GM18507 (cell line): ENCODE measurements at regions not wholly inside any gene's neighbourhood (a gene's known extent, or its start where the extent isn't known, plus 50 kb on each side); places are given as distances from the start of the nearest gene placed in this dataset.

Experiments used
- DNase-seq: peaks from one replicate; pipeline ENCODE4 v3.0.0; 2011; ENCODE audit warnings: low read depth; ENCODE audit not compliant: insufficient read length; ENCODE audit errors: extremely low spot score
- FAIRE-seq: peaks from 2 replicates; lab custom pipeline; 2011; peaks lifted over from hg19 to GRCh38; lab: Jason Lieb, UNC

DNA sequence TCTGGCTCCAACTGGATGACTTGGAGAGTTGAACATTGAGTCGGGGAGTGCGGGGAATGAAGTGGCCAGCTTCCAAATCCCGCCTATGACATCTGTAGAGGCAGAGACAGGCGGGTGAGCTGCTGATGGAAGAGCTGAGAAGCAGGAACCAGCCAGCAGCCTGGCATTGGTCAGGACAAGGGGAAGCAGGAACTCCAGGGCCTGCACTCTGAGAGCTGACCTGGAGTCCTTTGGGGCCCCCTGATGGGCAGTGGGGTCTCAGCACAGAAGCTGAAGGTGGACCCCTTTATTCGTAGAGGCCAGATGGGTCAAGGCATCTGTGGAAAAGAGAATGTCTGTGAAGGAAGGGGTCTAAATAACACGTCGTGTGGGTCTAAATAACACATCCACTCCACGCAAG is 57.0 kb downstream of the SEC61G start:
- FAIRE-seq (no peak), DNase-seq (no peak)

- DNase-seq (no peak), FAIRE-seq (no peak)
Observed at GRCh38 chr7:54699715-54700114, 59.3 kb downstream of the SEC61G start.

DNA sequence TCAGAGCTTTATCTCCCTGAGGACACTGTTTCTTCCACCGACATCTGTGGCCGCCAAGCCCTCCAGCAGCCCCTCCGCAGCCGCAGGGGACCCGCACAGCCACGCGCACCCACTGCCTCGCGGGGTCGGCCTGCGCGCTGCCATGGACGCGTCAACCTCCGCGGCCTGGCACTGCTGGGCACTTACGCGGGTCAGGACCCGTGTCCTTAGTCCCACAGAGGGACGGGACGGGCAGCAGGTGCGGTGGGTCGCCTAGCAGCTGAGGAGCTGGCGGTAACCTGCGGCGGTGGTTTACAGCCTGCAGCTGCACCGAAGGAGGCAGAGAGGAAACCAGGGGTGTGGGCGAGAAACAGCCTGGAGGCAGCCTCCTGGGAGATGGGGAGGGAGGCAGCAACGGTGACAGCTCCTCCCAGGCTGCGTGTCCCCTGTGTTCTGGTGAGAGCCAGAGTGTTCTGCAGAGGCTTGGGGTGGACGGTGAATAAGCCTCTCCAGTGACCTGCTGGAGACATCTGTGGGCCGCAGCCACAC is 61.3 kb downstream of the SEC61G start:
- FAIRE-seq (no peak), DNase-seq (no peak)

- no peak for DNase-seq
- no peak for FAIRE-seq
Observed at GRCh38 chr7:54690892-54691291, 68.1 kb downstream of the SEC61G start.

- no peak for DNase-seq
- FAIRE-seq: no peak
Observed at GRCh38 chr7:54690050-54690443, 69.0 kb downstream of the SEC61G start.

DNA sequence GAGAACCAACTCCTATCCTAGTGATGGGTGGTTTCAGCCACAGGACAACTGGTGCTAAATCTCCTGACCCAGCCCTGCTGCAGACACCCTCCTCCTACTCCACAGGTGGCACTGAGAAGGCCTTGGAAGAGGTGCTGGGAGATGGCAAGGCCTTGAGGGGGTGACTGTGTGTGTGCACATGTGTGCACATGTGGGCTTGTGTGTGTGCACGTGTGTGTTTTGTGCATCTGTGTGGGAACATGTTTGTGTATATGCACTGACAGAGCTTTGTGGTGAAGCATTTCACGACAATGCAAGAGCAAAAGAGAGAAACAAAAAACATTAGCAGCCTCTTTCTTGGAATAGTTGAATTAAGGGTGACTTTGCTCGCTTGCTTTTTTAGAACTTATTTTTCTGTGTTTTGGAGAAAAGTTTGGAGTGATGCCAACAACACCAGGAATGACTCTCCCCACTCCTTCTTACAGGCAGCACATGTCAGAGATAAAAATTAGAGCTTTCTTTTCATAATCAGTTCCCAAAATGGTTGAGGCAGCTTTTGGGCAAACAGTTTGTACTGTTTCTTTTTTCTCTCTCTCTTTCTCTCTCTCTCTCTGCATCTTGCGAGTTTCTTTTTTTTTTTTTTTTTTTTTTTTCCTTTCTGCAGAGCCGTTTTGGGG is 69.5 kb downstream of the SEC61G start:
- FAIRE-seq: no peak
- DNase-seq: no peak

DNA sequence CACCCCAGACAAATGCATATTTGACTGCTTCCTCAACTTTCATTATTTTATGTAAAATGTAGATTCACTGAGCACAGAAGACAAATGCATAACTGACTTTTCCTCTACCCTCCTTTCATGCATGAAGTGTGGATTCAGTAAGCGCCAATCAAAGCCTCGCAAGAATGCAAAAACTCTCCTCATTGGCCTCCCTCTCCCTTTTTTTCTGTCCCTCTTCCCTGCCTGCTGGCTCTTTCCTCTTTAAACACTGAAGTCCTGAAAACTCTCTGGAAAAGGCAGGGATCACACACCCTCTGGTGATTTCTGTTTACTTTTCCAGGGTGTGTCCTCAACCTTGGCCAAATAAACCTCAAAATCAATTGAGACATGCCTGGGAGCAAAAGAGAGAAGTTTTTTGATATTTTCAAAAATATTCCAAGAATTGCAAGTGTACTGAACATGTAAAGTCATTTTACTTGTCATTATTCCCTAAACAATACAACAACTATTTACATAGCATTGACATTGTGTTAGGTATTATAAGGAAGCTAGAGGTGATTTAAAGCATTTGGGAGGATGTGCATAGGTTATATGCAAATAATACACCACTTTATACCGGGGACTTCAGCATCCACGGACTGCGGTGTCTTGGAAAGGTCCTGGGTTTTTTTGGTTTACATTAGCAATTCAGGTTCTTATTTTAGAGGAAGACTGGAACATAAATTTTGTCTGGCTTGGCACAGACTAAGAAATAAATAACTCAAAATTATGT is 71.4 kb downstream of the SEC61G start:
- FAIRE-seq (no peak), DNase-seq (no peak)

DNA sequence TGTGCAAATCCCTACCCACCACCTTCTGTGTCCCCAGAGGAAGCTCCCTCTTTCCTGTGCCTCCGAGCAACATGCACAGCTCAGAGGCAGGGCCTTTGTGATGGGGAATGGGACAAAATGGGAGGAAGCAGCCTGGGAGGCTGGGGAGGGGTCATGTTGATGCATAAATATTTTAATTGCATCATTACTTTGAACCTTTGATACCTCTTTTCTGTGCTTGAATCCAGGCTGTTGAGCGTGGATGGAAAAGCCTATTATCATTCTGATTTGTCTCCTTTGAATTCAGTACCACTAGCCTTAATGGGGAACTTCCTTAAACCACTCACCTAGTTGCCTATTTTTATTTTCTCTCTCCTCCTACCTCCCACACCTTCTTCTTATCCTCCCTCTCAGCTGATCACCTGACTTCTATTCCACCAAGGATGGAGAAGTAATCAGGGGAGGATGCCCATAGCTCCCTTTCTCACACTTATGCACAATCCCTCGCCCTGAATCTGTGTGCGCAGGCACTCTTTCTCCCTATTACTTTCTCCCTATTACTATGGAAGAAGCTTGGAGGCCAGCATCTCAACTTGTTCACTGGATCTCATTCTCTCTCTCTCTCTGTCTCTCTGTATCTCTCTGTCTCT is 78.5 kb downstream of the SEC61G start:
- FAIRE-seq: no peak
- DNase-seq: no peak

- FAIRE-seq (no peak), DNase-seq (no peak)
Observed at GRCh38 chr7:54679490-54679817, 79.6 kb downstream of the SEC61G start.

- DNase-seq: no peak
- FAIRE-seq: no peak
Observed at GRCh38 chr7:54678763-54679489, 80.1 kb downstream of the SEC61G start.

- FAIRE-seq: no peak
Observed at GRCh38 chr7:54674891-54675290, 84.1 kb downstream of the SEC61G start.

DNA sequence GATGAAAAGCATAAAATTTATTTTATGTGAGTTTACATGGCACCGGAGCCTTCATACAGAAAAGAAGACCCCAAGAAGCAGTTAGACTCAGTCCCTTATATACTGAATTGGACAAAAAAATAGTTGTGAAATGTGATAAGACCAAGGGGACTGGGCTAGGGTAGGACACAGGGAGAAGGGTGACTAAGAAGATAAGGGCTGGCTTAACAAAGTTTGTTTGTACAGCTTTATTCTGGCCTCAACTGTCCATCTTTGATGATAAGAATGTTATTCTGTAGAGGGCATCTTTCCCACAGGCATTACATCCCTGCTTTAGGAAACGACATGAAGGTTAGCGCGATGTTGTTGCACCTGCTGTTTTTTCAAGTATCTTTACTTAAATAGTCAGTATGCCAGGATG is 86.5 kb downstream of the SEC61G start:
- DNase-seq (no peak), FAIRE-seq (no peak)

More at GRCh38 chr7:54674891-54675290, 84.1 kb downstream of the SEC61G start:
- DNase-seq: no peak

DNA sequence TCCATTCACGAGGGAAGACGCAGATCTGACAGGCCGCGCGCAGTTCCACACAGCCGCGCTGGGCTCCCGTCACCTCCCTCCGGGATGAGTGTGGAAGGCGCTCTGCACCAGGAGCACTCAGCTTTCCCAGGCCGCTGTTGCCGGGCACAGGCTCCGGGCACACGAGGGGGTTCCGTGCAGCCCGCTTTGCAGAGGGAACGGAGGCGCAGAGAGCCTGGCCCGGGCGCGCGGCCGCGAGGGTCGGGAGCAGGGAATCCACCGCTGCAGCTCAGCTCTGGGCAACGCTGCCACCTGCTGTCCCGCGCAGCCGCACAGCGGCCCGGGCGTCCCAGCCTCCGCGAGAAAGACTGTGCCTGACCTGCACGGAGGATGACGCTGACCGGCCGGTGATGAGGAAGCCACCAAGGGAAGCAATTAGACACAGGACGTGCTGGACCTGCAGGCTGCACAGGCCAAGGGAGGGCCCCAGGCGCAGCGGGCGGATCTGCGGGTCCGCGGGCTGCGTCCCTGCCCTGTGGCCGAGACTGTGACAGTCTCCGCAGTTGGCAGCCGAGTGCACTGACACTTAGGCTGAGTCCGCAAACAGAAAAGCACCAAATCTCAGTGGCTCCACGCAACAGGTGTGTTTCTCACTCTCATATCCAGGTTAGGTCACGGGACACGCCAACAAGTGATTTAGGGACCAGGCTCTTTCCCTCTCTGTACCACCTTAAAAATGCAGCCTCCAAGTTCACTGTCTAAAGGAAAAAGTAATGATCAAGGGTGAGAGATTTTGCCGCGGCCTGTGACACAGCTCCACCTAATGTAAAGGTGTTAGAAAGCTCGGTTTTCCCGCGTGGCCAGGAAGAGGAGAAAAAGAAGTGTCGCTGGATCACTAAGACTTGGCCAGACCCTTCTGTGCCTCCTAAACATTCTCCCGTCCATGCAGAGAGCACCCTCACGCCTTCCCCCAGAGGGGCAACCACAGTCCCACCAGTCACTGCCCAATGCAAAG is 94.5 kb downstream of the SEC61G start:
- no peak for FAIRE-seq

GRCh38 chr7:54663603-54664234 is 95.3 kb downstream of the SEC61G start:
- FAIRE-seq (no peak), DNase-seq (no peak)

More for the DNA sequence above, 94.5 kb downstream of the SEC61G start:
- DNase-seq: peak; percentile 23

DNA sequence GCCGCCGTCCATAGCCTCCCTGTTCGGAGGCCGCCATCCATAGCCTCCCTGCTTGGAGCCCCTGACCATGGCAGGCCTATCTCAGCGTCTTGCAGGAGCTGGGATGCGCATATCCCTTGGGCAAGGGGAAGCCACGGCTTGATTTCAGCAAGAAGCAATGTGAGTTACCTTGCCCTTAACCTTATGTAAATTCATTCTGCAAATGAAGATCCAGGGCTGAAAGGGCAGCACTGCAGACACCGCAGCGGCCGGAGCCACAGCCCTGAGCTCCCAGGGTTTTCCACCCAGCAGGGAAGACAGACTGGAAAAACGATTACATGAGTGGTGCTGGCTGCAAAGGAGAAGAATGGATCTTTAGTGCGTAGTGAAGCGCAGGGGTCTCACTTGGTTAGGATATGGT is 95.8 kb downstream of the SEC61G start:
- DNase-seq: no peak
- FAIRE-seq: no peak

- DNase-seq: no peak
- FAIRE-seq: no peak
Observed at GRCh38 chr7:54662701-54663100, 96.3 kb downstream of the SEC61G start.

DNA sequence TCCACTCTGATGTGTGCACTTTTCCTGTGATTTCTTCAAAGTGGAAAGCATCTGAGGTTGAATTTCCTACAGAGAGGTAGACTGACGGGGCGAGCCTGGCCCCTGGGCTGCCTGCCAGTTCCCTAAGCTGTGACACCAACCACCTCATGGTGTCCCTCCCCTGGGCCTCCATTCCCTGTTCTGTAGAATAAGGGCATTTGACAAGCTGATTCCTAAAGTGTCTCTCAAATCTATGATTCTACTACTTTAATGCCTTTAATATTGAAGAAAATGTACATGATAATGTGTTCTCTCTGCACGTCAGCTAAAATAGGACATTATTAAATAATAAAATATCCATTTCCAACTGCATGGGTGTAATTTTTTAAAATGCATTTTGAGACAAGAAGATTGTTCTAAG is 105.1 kb downstream of the SEC61G start:
- DNase-seq: no peak
- FAIRE-seq: no peak

DNA sequence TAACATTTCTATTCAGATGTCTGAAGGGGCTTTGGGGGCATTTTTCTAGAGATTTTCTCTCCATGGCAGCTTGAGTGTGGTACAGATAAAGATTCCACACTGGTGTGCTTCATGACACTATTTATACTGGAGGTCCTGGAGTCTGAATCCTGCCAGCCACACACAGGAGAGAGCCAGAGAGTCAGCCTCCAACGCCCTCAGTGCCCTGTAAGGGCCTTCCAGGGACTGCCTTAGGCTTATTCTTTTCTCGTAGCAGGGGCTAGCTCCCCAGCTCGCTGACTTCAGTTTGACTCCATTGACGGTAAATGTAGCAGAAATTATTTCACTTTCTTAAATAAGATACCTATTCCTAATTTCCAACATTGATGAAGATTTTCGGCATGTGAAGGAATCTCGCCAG is 100.9 kb downstream of the VSTM2A start:
- FAIRE-seq: no peak
- no peak for DNase-seq
